SK-N-MC (cell line): ENCODE measurements at regions not wholly inside any gene's neighbourhood (a gene's known extent, or its start where the extent isn't known, plus 50 kb on each side); places are given as distances from the start of the nearest gene placed in this dataset.

Source experiments
- EZH2 ChIP-seq: fragments of 200-600 bp; sonication (generic); IDR thresholded peaks from one replicate; pipeline ENCODE4 v1.6.1; 2017; ENCODE audit warnings: antibody characterized with exemption
- POLR2AphosphoS5 ChIP-seq: IDR thresholded peaks from 2 replicates; pipeline ENCODE4 v1.6.1; 2012; ENCODE audit warnings: mild to moderate bottlenecking, low read depth, low read length, borderline replicate concordance

- TF ChIP-seq POLR2AphosphoS5 (no peak), EZH2 (no peak)
Observed at GRCh38 chr2:144730711-144731110, 210.8 kb upstream of the ZEB2 start.
